ENCODE measurements at regions not wholly inside any gene's neighbourhood (a gene's known extent, or its start where the extent isn't known, plus 50 kb on each side); places are given as distances from the start of the nearest gene placed in this dataset.

DNA sequence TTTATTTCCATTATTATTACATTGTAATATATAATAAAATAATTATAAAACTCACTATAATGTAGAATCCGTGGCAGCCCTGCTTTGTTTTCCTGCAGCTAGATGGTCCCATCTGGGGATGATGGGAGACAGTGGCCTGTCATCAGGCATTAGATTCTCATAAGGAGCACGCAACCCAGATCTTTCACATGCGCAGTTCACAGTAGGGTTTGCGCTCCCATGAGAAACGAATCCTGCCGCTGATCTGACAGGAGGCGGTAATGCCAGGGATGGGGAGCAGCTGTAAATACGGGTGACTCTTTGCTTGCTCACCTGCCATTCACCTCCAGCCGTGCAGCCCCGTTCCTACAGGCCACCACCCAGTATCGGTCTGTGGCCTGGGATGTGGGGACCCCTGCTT, 1879.3 kb upstream of the WWC1 start (continued):
- TF ChIP-seq AFF4 (CRISPR knock-in tag; IDR thresholded peaks at IDR 0.05; ENCODE audit: borderline replicate concordance), result no peak
- no peak for TF ChIP-seq OVOL2 (CRISPR knock-in tag; IDR thresholded peaks at IDR 0.05; ENCODE audit: borderline replicate concordance)
- TF ChIP-seq ERG (CRISPR knock-in tag; IDR thresholded peaks at IDR 0.05), result no peak
- TF ChIP-seq CREB1 (CRISPR knock-in tag; IDR thresholded peaks at IDR 0.05), result no peak
- no peak for TF ChIP-seq GABPB1 (CRISPR knock-in tag; IDR thresholded peaks at IDR 0.05)
- no peak for TF ChIP-seq NR2C2 (CRISPR knock-in tag; IDR thresholded peaks at IDR 0.05)
- TF ChIP-seq TEAD1 (CRISPR knock-in tag; IDR thresholded peaks at IDR 0.05), result no peak
- TF ChIP-seq ATF3 (CRISPR knock-in tag; conservative IDR thresholded peaks at IDR 0.05), result no peak
- TF ChIP-seq MXD4 (CRISPR knock-in tag; IDR thresholded peaks at IDR 0.05; ENCODE audit: borderline replicate concordance), result no peak

DNA sequence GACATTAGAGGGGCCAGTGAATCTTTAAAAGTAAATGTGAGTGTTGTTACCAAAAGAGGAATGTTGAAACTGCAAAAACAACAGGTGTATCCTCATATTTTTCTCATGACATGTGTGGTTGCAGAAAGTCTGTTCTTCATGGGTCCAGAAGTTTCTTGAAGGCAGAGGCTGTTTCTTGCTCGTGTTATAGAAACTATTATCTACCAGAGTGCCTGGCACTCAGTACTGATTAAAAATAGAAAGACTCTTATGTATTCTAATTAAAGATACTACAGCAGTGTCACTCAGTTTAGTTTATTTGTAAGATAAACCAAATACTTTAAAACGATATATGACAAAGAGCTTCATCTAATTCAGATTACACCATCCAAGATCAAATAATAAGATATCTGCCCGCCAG, 1864.2 kb upstream of the WWC1 start:
- Mint-ChIP-seq H3K9me3 (peaks cover 5% of the 10 kb centered on the region; the same call in 1 of the 2 replicates), H3K4me1 (peaks cover 58% of the 10 kb centered on the region), H3K4me3 (no peak overlapping the region), H3K27ac (no peak overlapping the region), H3K27me3 (ENCODE audit: low read depth) (no peaks in the 10 kb centered on the region), H3K36me3 (peaks cover 3% of the 10 kb centered on the region; the same call in 1 of the 2 replicates)
- TF ChIP-seq AR (CRISPR knock-in tag; IDR thresholded peaks at IDR 0.05) (no peak), ZNF138 (CRISPR knock-in tag; conservative IDR thresholded peaks at IDR 0.05) (no peak), ZNF416 (CRISPR knock-in tag; IDR thresholded peaks at IDR 0.05) (no peak), SP1 (CRISPR knock-in tag; conservative IDR thresholded peaks at IDR 0.05) (no peak), ZNF425 (CRISPR knock-in tag; conservative IDR thresholded peaks at IDR 0.05) (no peak), ATF3 (CRISPR knock-in tag; conservative IDR thresholded peaks at IDR 0.05) (no peak), E2F4 (CRISPR knock-in tag; IDR thresholded peaks at IDR 0.05; ENCODE audit: borderline replicate concordance, low read depth) (no peak), ERG (CRISPR knock-in tag; IDR thresholded peaks at IDR 0.05) (no peak), TCF7 (CRISPR knock-in tag; IDR thresholded peaks at IDR 0.05; ENCODE audit: low read depth) (no peak), TEAD1 (CRISPR knock-in tag; IDR thresholded peaks at IDR 0.05) (no peak), NFE2L1 (CRISPR knock-in tag; IDR thresholded peaks at IDR 0.05) (no peak), RORB (CRISPR knock-in tag; IDR thresholded peaks at IDR 0.05) (no peak), PREB (CRISPR knock-in tag; IDR thresholded peaks at IDR 0.05; ENCODE audit: borderline replicate concordance) (no peak)
- TF ChIP-seq, protein P1, sequence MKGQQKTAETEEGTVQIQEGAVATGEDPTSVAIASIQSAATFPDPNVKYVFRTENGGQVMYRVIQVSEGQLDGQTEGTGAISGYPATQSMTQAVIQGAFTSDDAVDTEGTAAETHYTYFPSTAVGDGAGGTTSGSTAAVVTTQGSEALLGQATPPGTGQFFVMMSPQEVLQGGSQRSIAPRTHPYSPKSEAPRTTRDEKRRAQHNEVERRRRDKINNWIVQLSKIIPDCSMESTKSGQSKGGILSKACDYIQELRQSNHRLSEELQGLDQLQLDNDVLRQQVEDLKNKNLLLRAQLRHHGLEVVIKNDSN (CRISPR knock-in tag; IDR thresholded peaks at IDR 0.05), result no peak
- ATAC-seq (no peak), DNase-seq (ENCODE audit: low spot score) (no peak)
- CTCF ChIA-PET, result no interaction called here
- POLR2A ChIA-PET, result no interaction called here
